Activated naive CD8-positive, alpha-beta T cell treated with anti-CD3 and anti-CD28 coated beads, Interleukin-2, amount 50 U/mL, for 16 hours (primary cell): ENCODE measurements at regions not wholly inside any gene's neighbourhood (a gene's known extent, or its start where the extent isn't known, plus 50 kb on each side); places are given as distances from the start of the nearest gene placed in this dataset.

ENCODE experiments used
- DNase-seq: peaks from one replicate; pipeline ENCODE4 v3.0.0-alpha.2; 2020; ENCODE audit warnings: low read depth, low spot score

DNA sequence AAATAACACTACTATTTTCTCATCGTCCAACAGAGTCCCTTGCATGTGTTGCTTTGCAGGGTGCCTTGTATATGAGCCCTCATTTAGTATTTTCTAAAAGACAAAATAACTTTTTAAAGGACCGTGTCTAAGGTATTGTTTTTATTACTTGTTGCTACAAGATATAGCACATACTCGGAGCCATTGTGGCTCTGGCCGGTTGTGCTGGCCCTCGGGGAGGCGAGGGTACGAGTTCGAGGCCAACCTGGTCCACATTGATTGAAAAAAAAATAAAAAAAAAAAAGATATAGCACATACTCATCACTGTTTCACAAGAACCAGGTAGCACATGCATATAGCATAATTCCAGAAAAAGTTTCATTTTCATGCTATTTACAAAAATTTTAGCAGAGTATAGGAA is 869.2 kb downstream of the MRPL39 start:
- DNase-seq: no peak

GRCh38 chr21:24737296-24737850 is 869.9 kb downstream of the MRPL39 start:
- DNase-seq: no peak

DNA sequence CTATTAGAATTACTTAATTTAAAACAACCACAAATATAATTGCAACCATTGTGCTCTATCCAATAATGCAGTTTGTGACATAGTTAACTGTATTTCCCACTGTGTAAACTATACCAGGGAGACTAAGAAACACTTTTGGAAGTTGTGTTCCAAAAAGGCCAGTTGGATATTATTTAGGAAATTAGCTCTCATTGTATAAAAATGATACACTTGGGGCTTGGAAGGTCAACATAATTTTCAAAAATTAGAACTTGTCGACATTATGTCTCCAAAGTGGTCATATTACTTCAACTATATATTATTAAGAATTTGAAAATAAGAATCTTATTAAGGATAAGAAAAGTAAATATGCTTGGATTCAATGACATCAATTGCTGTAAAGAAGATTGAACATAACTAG is 876.6 kb downstream of the MRPL39 start:
- no peak for DNase-seq

- DNase-seq: no peak
Measured at GRCh38 chr21:24729568-24729967, 877.7 kb downstream of the MRPL39 start.

DNA sequence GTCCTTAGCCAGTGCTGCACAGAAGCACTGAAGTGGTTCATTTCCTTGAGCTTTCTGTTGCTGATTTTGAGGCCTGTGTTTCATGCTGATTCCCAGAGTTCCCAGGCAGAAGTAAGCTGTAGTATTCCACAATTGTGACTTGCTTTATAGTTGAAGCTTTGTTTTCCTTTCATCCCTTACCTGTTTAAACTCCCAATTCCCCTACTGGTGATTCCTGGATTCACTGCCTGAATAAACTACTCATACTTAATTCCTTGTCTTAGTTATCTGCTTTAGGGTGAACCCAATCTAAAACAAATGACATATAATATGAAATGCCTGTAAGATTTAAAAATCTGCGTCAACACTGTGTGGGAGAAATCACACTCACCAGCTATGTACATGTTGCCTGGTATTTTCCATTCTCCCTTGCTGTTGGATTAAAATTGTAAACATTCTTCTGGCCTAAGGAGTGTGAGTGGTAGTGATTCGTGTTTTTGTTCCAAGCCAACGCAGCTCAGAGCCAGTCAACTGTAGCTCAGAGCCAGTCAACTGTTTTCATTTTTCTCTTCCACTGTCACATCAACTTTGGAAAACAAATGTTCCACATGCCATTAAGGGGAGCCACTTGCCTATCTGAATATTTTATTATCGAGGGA is 879.4 kb downstream of the MRPL39 start:
- DNase-seq: no peak

DNA sequence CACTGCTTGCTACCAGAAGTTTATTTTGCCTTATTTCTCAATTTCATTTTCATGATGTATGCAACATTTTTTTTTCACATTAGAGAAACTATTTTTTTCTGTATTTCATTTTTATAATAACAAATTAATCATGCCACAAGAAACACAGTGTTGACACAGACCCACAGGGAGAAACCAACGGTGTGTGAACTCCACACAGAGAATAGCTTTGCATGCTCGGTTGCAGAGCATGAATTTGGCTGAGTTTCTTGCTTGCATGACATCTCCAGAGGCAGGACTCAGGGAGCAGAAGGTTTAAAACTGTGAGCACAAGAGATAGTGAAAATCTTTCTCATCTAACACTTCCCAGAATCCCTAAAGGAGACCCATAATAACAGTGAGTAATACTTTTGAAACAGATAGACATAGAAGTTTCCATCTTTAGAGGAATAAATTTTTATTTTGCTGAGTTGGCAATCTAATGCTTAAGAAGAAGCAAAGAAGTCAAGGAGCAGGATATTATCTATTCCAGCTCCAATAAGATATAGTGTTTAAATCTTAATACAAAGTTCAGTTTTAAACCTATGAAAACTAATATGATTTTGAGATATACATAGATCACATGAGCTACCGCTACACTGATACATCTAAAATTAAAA is 890.9 kb downstream of the MRPL39 start:
- no peak for DNase-seq

- no peak for DNase-seq
Measured at GRCh38 chr21:24714646-24715200, 892.6 kb downstream of the MRPL39 start.

- DNase-seq: no peak
Measured at GRCh38 chr21:24705201-24705600, 902.1 kb downstream of the MRPL39 start.

DNA sequence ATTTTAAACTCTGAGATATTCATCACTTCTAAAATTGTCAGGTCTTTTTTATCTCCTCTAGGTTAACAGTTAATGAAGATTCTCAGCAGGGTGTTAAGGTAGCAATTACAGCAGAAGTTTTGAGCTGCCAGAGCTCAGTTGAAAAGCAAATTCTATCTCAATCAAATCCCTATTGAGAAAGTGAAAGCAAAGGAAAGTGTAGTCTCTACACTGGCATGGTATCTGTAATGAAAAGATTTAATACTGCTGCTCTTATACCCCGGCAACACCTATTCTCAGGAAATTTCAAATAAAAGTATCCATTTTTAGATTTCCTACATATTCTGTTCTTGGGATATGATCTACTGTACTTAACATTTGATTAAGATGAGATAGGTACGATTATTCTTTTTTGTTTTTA is 913.5 kb downstream of the MRPL39 start:
- no peak for DNase-seq

DNA sequence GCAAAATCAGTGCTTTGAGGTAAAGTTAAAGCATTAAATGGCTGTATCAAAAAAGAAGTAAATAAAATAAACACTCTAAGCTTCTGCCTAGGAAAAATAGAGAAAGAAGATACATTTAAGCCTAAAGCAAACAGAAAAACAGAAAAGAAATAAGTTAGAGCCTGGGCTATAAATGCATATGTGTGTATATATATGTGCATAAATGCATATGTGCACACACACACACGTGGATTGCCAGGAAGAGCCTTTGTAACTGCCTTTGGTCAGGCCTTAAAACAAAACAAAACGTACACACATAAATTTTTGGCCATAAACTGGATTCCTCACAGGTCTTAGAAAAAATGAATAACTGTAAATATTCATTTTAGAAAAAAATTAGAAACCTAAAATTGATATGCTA is 925.8 kb downstream of the MRPL39 start:
- DNase-seq: no peak

DNA sequence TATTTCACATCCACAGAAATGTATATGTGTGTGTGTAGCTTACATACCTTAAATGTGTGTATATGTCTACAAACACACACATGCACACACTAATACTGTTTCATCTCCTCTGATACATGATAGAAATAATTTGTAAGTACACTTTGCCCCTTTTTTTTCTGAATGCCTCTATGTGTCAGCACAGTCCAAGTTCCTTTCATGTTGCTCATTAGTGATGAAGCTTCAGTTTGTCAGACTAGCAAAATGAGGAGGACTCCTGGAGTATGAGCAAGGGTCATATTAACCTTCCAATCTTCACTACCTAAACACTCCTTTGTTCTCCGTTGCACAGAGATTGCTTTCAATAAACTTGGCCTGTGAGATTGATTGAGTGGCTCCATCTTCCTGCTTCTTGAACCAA is 935.4 kb downstream of the MRPL39 start:
- DNase-seq: no peak

- DNase-seq: no peak
Measured at GRCh38 chr21:24658926-24659325, 948.4 kb downstream of the MRPL39 start.

GRCh38 chr21:24658026-24658425 is 949.3 kb downstream of the MRPL39 start:
- DNase-seq: no peak

GRCh38 chr21:24649691-24650090 is 957.6 kb downstream of the MRPL39 start:
- no peak for DNase-seq

GRCh38 chr21:24636696-24637095 is 970.6 kb downstream of the MRPL39 start:
- DNase-seq: no peak

DNA sequence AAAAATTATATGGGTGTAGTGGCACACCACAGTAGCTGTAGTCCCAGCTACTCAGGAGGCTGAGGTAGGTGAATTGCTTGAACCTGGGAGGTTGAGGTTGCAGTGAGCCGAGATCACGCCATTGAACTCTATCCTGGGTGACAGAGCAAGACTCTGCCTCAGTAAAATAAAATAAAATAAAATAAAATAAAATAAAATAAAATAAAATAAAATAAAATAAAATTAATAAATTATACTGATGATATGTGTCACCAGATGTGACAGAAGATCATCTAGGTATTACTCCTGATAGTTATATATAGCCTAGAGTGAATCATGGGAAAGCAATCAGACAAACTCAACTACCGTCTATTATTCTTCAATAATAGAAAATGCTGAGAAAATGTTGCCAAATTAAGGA is 972.5 kb downstream of the MRPL39 start:
- DNase-seq: no peak

GRCh38 chr21:24628536-24628935 is 978.7 kb downstream of the MRPL39 start:
- no peak for DNase-seq

- DNase-seq: no peak
Measured at GRCh38 chr21:24628046-24628445, 979.2 kb downstream of the MRPL39 start.

DNA sequence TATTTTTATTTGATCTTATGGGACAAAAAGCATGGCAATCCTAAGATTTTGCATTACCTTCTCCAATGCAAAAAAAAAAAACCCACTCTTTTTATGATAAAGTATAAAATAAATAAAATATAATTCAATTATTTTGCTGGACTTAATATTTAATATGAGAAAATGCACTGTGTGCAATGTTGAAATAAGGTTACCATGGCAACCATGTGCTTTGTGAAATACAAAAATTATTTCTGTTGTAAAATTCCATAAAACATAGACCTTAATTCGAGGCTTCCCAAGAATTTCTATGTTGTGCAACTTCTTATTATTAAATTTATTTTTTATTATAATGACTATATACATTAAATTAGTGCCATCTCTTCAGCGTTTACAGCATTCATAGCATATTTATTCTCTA is 989.5 kb downstream of the MRPL39 start:
- DNase-seq: no peak

GRCh38 chr21:24594082-24594481 is 1013.2 kb downstream of the MRPL39 start:
- DNase-seq: no peak

DNA sequence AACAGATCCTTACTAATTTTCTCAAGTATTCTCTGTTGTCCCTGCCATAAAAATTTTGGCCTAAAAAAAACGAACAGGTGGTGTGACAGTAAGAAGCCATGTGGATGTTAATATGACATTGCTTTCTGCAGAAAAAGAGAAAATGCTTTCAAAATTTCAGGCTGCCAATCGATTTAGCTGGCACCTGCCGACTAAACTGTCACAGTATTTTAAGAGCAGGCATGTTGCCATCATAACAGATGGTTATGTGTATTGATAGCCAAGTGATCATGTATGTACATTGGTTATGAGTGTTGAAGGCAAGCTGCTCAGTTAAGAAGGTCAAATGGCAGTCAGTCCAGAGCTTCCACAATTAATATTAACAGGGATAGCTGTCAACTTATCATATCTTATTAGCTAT is 1017.0 kb downstream of the MRPL39 start:
- no peak for DNase-seq

GRCh38 chr21:24583473-24583872 is 1023.8 kb downstream of the MRPL39 start:
- DNase-seq: no peak

- no peak for DNase-seq
Measured at GRCh38 chr21:24577301-24577700, 1030.0 kb downstream of the MRPL39 start.
